ENCODE measurements at regions not wholly inside any gene's neighbourhood (a gene's known extent, or its start where the extent isn't known, plus 50 kb on each side); places are given as distances from the start of the nearest gene placed in this dataset.

GRCh38 chr2:121076885-121077549 lies 208.0 kb downstream of the TFCP2L1 start:
- peak; percentile 89 for TF ChIP-seq CTCF (IDR thresholded peaks at IDR 0.05; ENCODE audit: unreplicated experiment)
- Mint-ChIP-seq H3K27me3 (peaks cover 3% of the 10 kb centered on the region), H3K9me3 (ENCODE audit: low read depth) (no peaks in the 10 kb centered on the region), H3K27ac (no peak overlapping the region), H3K4me1 (ENCODE audit: low read depth) (peaks cover 2% of the 10 kb centered on the region), H3K36me3 (ENCODE audit: insufficient read depth) (no peaks in the 10 kb centered on the region), H3K4me3 (ENCODE audit: low read depth) (no peak overlapping the region)
- DNase-seq (ENCODE audit: low spot score, unreplicated experiment), result peak; percentile 66

DNA sequence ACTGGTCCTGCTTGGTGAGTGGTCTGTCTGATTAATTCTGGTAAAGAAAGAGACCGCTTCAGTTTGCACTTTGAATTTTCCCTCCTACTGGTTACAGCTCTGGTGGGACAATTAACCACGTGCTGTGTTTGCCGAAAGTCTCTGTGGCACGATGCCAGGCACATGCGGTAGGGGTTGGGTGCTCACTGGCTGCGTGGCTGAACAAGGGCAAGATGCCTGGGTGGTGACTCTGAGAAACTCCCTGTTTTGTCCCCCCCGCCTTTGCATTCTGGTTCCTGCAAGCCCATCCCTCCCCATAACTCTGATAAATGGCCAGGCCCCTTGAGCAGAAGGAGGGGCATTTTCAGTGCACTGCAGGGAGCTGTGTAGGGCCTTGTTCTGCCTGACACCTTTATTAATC lies 206.1 kb downstream of the TFCP2L1 start:
- Mint-ChIP-seq H3K27ac (no peak overlapping the region), H3K27me3 (peaks cover 10% of the 10 kb centered on the region), H3K36me3 (ENCODE audit: insufficient read depth) (no peaks in the 10 kb centered on the region), H3K4me1 (ENCODE audit: low read depth) (peaks cover 2% of the 10 kb centered on the region), H3K4me3 (ENCODE audit: low read depth) (no peak overlapping the region), H3K9me3 (ENCODE audit: low read depth) (no peaks in the 10 kb centered on the region)
- no peak for DNase-seq (ENCODE audit: low spot score, unreplicated experiment)
- TF ChIP-seq CTCF (IDR thresholded peaks at IDR 0.05; ENCODE audit: unreplicated experiment), result no peak

DNA sequence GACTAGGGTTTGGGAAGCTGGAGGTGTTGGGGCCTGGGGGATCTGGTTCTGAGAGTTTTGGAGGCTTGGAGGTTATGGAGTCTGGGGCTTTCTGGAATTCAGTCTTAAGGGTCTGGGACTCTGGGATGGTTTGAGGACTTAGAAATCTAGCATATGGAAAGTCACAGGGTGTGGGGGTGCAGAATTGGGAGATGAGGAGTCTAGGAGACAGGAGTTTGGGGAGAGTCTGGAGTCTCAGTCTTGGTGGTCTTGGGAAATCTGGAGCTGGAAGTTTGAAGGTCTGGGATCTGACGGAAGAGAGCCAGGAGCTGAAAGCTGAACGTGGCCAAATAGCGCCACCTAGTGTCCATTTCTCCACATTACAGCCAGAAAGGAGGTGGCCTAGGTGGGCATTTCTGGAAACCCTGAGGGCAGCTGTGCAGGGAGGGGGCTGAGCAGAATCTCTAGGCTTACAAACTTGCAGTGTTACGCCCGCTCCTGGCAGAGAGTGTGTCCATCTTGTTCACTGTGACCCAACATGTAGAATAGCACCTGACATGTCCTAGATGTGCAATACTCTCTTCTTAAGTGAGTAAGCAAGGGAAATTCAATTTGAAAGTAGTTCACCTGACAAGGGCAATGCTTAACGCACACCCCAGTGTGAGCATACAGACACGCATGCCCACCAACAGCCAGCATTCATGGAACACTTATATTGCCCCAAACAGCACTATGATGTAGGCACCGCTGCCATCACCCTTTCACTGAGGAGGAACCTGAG lies 204.8 kb downstream of the TFCP2L1 start:
- peak; percentile 73 for DNase-seq (ENCODE audit: low spot score, unreplicated experiment)
- Mint-ChIP-seq H3K36me3 (ENCODE audit: insufficient read depth) (no peaks in the 10 kb centered on the region), H3K27me3 (peaks cover 22% of the 10 kb centered on the region), H3K9me3 (ENCODE audit: low read depth) (no peaks in the 10 kb centered on the region), H3K4me3 (ENCODE audit: low read depth) (no peak overlapping the region), H3K4me1 (ENCODE audit: low read depth) (no peaks in the 10 kb centered on the region), H3K27ac (no peak overlapping the region)
- TF ChIP-seq CTCF (IDR thresholded peaks at IDR 0.05; ENCODE audit: unreplicated experiment), result peak; percentile 92

- H3K27ac Mint-ChIP-seq, result no peak overlapping the region
- DNase-seq (ENCODE audit: low spot score, unreplicated experiment), result no peak
- H3K27me3 Mint-ChIP-seq, result peaks cover 33% of the 10 kb centered on the region
- H3K9me3 Mint-ChIP-seq (ENCODE audit: low read depth), result no peaks in the 10 kb centered on the region
- no peaks in the 10 kb centered on the region for H3K4me1 Mint-ChIP-seq (ENCODE audit: low read depth)
- TF ChIP-seq CTCF (IDR thresholded peaks at IDR 0.05; ENCODE audit: unreplicated experiment), result no peak
- H3K36me3 Mint-ChIP-seq (ENCODE audit: insufficient read depth), result no peaks in the 10 kb centered on the region
- H3K4me3 Mint-ChIP-seq (ENCODE audit: low read depth), result no peak overlapping the region
Measured at GRCh38 chr2:121081701-121082100, 203.3 kb downstream of the TFCP2L1 start.

GRCh38 chr2:121082191-121082590 lies 202.8 kb downstream of the TFCP2L1 start:
- no peaks in the 10 kb centered on the region for H3K9me3 Mint-ChIP-seq (ENCODE audit: low read depth)
- no peak overlapping the region for H3K4me3 Mint-ChIP-seq (ENCODE audit: low read depth)
- no peaks in the 10 kb centered on the region for H3K36me3 Mint-ChIP-seq (ENCODE audit: insufficient read depth)
- no peak for TF ChIP-seq CTCF (IDR thresholded peaks at IDR 0.05; ENCODE audit: unreplicated experiment)
- peaks cover 37% of the 10 kb centered on the region for H3K27me3 Mint-ChIP-seq
- no peak overlapping the region for H3K27ac Mint-ChIP-seq
- DNase-seq (ENCODE audit: low spot score, unreplicated experiment), result no peak
- no peaks in the 10 kb centered on the region for H3K4me1 Mint-ChIP-seq (ENCODE audit: low read depth)
